ENCODE measurements at regions not wholly inside any gene's neighbourhood (a gene's known extent, or its start where the extent isn't known, plus 50 kb on each side); places are given as distances from the start of the nearest gene placed in this dataset.

- Histone ChIP-seq H3K36me3 (ENCODE audit: control insufficient read depth in 1 of 2, insufficient read depth in 2 of 2, low read length in 2 of 2) (no peaks in the 10 kb centered on the region), H3K4me3 (replicated peaks in 1 of 2; ENCODE audit: low read depth in 1 of 2, low read length in 2 of 2) (no peak overlapping the region), H4K20me1 (ENCODE audit: insufficient read depth) (no peaks in the 10 kb centered on the region), H3K4me1 (ENCODE audit: control insufficient read depth in 1 of 2, insufficient read depth in 2 of 2, low read length in 2 of 2) (no peaks in the 10 kb centered on the region), H3K9me2 (ENCODE audit: insufficient read depth) (no peaks in the 10 kb centered on the region), H3K9ac (ENCODE audit: low read length) (no peak overlapping the region), H3K4me2 (ENCODE audit: low read length) (no peak overlapping the region), H3K27me3 (ENCODE audit: insufficient read depth, low read length) (no peaks in the 10 kb centered on the region), H3K79me2 (ENCODE audit: insufficient read depth, low read length) (no peaks in the 10 kb centered on the region), H3K27ac (ENCODE audit: low read depth, low read length) (no peak overlapping the region), H2AFZ (ENCODE audit: low read depth, low read length, poor library complexity, severe bottlenecking) (no peak overlapping the region), H3K9me3 (ENCODE audit: control insufficient read depth in 1 of 2, insufficient read depth in 1 of 2, low read depth in 1 of 2, low read length in 2 of 2) (no peaks in the 10 kb centered on the region)
- intact Hi-C loops (cut with micrococcal nuclease): no loop called here
- TF ChIP-seq REST (IDR thresholded peaks at IDR 0.05; ENCODE audit: low read depth): no peak
- TF ChIP-seq ZBTB33 (IDR thresholded peaks at IDR 0.05; ENCODE audit: extremely low read depth, insufficient replicate concordance, low read length): no peak
- TF ChIP-seq RAD21 (IDR thresholded peaks at IDR 0.05; ENCODE audit: low read depth): no peak
- no peak for TF ChIP-seq FOSL1 (IDR thresholded peaks at IDR 0.05; ENCODE audit: low read depth)
- TF ChIP-seq POLR2AphosphoS5 (IDR thresholded peaks at IDR 0.05; ENCODE audit: low read depth, low read length): no peak
- no peak for TF ChIP-seq ZNF274 (IDR thresholded peaks at IDR 0.05; ENCODE audit: low read depth, low read length)
- TF ChIP-seq TCF7L2 (IDR thresholded peaks at IDR 0.05; ENCODE audit: borderline replicate concordance, extremely low read depth, insufficient read depth, insufficient read length): no peak
- ChIA-PET RAD21 (ENCODE audit: low non-redundant PET in 1 of 2, low total read pairs in 2 of 2, uncharacterized antibody in 2 of 2, unreplicated experiment in 2 of 2) (no interaction called here), CTCF (no interaction called here), POLR2A (no interaction called here)
- ATAC-seq: no peak
- DNase-seq (ENCODE audit: low read depth, low spot score): no peak
- BruUV-seq (replicated peaks): no TSS peak
Observed at GRCh38 chr2:109719871-109720270, 74.2 kb upstream of the RGPD5 start.
